ENCODE measurements at regions not wholly inside any gene's neighbourhood (a gene's known extent, or its start where the extent isn't known, plus 50 kb on each side); places are given as distances from the start of the nearest gene placed in this dataset.

DNA sequence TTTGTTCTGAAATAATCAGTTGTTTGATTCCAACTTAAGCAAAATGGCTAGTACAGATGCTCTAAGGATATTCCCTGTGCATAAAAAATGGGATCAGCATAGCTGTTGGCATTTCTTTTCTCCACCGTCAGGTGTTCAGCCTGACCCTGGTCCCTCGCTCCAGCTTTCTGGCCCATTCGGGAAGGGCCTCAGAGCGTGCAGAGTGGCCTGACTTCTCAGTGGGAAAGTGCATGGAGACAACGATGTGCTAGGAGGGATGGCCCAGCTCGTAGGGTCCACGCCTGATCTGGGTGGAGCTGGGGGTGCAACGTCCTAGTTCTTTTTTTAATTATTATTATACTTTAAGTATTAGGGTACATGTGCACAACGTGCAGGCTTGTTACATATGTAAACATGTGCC lies 319.1 kb upstream of the IRX4 start:
- H3K79me2 ChIP-seq (ENCODE audit: insufficient read depth, low read length), result no peaks in the 10 kb centered on the region
- H3K4me2 ChIP-seq (ENCODE audit: low read depth, low read length, poor library complexity, severe bottlenecking), result no peak overlapping the region
- H4K20me1 ChIP-seq (ENCODE audit: low read depth, low read length), result no peaks in the 10 kb centered on the region
- H3K27me3 ChIP-seq (ENCODE audit: low read length), result no peaks in the 10 kb centered on the region
- H3K9ac ChIP-seq (ENCODE audit: low read length), result no peak overlapping the region
- no peaks in the 10 kb centered on the region for H3K36me3 ChIP-seq (ENCODE audit: low read length)
- H3K4me3 ChIP-seq (ENCODE audit: insufficient read depth, low read length, poor library complexity, severe bottlenecking), result no peak overlapping the region
- TF ChIP-seq, protein P1, sequence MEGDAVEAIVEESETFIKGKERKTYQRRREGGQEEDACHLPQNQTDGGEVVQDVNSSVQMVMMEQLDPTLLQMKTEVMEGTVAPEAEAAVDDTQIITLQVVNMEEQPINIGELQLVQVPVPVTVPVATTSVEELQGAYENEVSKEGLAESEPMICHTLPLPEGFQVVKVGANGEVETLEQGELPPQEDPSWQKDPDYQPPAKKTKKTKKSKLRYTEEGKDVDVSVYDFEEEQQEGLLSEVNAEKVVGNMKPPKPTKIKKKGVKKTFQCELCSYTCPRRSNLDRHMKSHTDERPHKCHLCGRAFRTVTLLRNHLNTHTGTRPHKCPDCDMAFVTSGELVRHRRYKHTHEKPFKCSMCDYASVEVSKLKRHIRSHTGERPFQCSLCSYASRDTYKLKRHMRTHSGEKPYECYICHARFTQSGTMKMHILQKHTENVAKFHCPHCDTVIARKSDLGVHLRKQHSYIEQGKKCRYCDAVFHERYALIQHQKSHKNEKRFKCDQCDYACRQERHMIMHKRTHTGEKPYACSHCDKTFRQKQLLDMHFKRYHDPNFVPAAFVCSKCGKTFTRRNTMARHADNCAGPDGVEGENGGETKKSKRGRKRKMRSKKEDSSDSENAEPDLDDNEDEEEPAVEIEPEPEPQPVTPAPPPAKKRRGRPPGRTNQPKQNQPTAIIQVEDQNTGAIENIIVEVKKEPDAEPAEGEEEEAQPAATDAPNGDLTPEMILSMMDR (IDR thresholded peaks at IDR 0.05; ENCODE audit: insufficient read depth, low read length, poor library complexity, severe bottlenecking), result no peak
- no peaks in the 10 kb centered on the region for H3K9me2 ChIP-seq (replicated peaks; ENCODE audit: insufficient read depth, low read length)
- no peak overlapping the region for H2AFZ ChIP-seq (ENCODE audit: low read depth, low read length, severe bottlenecking)
- H3K27ac ChIP-seq (ENCODE audit: low read depth, low read length), result no peak overlapping the region
- no peaks in the 10 kb centered on the region for H3F3A ChIP-seq (ENCODE audit: insufficient read depth)
- H3K9me3 ChIP-seq (ENCODE audit: insufficient read depth, low read length), result no peaks in the 10 kb centered on the region

DNA sequence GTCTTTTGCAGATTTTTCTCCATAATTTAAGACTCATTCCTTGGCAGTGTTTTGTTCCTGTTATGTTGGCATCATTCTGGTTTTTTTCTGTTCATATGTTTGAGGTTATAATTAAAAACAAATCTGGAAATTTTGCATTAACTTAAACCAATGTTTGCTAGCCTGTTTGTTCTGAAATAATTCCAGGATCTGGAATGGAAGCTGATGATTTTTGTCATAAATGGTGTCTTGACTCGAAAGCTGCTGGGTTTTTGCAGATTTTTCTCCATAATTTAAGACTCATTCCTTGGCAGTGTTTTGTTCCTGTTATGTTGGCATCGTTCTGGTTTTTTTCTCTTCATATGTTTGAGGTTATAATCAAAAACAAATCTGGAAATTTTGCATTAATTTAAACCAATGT lies 318.7 kb upstream of the IRX4 start:
- no peak overlapping the region for H3K27ac ChIP-seq (ENCODE audit: low read depth, low read length)

DNA sequence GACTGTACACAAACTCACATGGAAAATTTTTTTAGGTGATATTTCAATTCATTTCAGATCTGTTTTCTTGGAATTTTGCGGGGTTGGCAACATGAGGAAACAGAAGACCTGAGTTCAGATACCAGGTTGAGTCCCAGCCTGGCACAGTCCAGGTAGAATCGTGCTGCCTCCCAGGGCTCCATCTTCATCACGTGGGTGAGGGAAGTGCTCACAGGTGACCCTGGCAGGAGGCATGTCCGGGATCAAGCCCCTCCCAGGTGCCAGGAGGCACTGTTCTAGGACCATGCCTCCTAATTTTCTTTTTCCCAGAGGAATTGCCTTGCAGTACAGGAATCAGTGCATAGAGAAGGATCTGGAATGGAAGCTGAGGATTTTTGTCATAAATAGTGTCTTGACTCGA lies 318.3 kb upstream of the IRX4 start:
- Histone ChIP-seq H3K27me3 (ENCODE audit: low read length) (no peaks in the 10 kb centered on the region), H4K20me1 (ENCODE audit: low read depth, low read length) (no peaks in the 10 kb centered on the region), H3K9me2 (replicated peaks; ENCODE audit: insufficient read depth, low read length) (no peaks in the 10 kb centered on the region), H3K27ac (ENCODE audit: low read depth, low read length) (no peak overlapping the region), H3K9me3 (ENCODE audit: insufficient read depth, low read length) (no peaks in the 10 kb centered on the region), H3K4me3 (ENCODE audit: insufficient read depth, low read length, poor library complexity, severe bottlenecking) (no peak overlapping the region), H2AFZ (ENCODE audit: low read depth, low read length, severe bottlenecking) (no peak overlapping the region), H3K36me3 (ENCODE audit: low read length) (no peaks in the 10 kb centered on the region), H3K4me2 (ENCODE audit: low read depth, low read length, poor library complexity, severe bottlenecking) (no peak overlapping the region), H3K9ac (ENCODE audit: low read length) (no peak overlapping the region), H3K79me2 (ENCODE audit: insufficient read depth, low read length) (no peaks in the 10 kb centered on the region), H3F3A (ENCODE audit: insufficient read depth) (no peaks in the 10 kb centered on the region)
- TF ChIP-seq, protein P1 (IDR thresholded peaks at IDR 0.05; ENCODE audit: insufficient read depth, low read length, poor library complexity, severe bottlenecking), result no peak
- no peak for TF ChIP-seq EZH2phosphoT487 (conservative IDR thresholded peaks at IDR 0.05; ENCODE audit: low read length)

More for the DNA sequence above, 318.7 kb upstream of the IRX4 start:
- H3K9ac ChIP-seq (ENCODE audit: low read length), result no peak overlapping the region
- no peaks in the 10 kb centered on the region for H3K9me3 ChIP-seq (ENCODE audit: insufficient read depth, low read length)
- H4K20me1 ChIP-seq (ENCODE audit: low read depth, low read length), result no peaks in the 10 kb centered on the region
- H3K4me3 ChIP-seq (ENCODE audit: insufficient read depth, low read length, poor library complexity, severe bottlenecking), result no peak overlapping the region
- no peaks in the 10 kb centered on the region for H3K79me2 ChIP-seq (ENCODE audit: insufficient read depth, low read length)
- H3F3A ChIP-seq (ENCODE audit: insufficient read depth), result no peaks in the 10 kb centered on the region
- H3K4me2 ChIP-seq (ENCODE audit: low read depth, low read length, poor library complexity, severe bottlenecking), result no peak overlapping the region
- no peaks in the 10 kb centered on the region for H3K36me3 ChIP-seq (ENCODE audit: low read length)
- H3K27me3 ChIP-seq (ENCODE audit: low read length), result no peaks in the 10 kb centered on the region
- H2AFZ ChIP-seq (ENCODE audit: low read depth, low read length, severe bottlenecking), result no peak overlapping the region
- TF ChIP-seq EZH2phosphoT487 (conservative IDR thresholded peaks at IDR 0.05; ENCODE audit: low read length), result no peak
- TF ChIP-seq, protein P1 (IDR thresholded peaks at IDR 0.05; ENCODE audit: insufficient read depth, low read length, poor library complexity, severe bottlenecking), result no peak
- no peaks in the 10 kb centered on the region for H3K9me2 ChIP-seq (replicated peaks; ENCODE audit: insufficient read depth, low read length)
